ENCODE measurements at regions not wholly inside any gene's neighbourhood (a gene's known extent, or its start where the extent isn't known, plus 50 kb on each side); places are given as distances from the start of the nearest gene placed in this dataset.

- ATAC-seq (ENCODE audit: poor library complexity) = no peak
- no peak for DNase-seq
- intact Hi-C loops (cut with DNase I) = no loop called here
These were observed 69.0 kb upstream of the FAM169A start for GRCh38 chr5:74934949-74935751.

DNA sequence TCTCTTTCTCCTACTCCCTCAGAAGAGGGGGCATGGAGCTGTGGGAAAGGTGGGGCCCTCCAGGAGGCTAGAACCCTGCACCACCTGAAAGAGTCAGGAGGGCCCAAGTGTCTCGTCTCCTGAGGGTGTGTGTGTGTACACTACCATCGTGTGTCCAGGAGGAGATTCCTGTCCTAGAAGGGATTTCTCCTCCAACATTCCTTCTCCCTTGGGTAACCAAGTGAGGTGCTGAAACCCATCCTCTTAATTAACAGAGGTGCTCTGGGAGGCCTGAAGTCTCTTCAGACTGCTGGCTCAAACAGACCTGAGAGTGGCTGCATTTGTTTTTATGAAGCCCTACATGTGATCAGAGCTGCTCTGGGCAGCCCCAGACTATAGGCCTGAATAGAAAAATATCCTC is 61.1 kb upstream of the FAM169A start:
- no peak for ATAC-seq (ENCODE audit: poor library complexity)
- intact Hi-C loops (cut with DNase I) = no loop called here

DNA sequence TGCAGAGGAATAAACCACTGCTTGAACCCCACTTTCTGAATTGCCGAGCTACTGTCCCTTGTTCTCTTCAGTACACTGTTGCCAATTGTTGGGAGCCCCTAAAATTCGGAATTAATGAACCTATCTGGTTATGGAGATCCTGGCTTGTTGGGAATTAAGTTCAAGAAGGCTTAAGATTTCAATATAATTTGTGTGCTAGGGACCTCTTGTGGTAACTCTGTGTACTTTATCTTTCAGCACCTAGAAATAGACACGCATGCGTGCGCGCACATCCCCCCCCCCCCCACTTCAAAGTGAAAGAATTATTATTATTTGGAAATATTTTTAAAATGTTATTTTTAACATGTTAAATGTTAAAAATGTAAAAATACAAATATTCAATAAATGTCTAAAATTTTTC is 53.3 kb upstream of the FAM169A start:
- DNase-seq (no peak), ATAC-seq (ENCODE audit: poor library complexity) (peak; percentile 71)
- intact Hi-C loops (cut with DNase I) = loop anchor here (2.0 to 10.0 kb wide), 3 partner anchors 153 to 1015 kb away; partner anchors contain the start of genes GFM2 and NSA2

More for the DNA sequence above, 61.1 kb upstream of the FAM169A start:
- no peak for DNase-seq

DNA sequence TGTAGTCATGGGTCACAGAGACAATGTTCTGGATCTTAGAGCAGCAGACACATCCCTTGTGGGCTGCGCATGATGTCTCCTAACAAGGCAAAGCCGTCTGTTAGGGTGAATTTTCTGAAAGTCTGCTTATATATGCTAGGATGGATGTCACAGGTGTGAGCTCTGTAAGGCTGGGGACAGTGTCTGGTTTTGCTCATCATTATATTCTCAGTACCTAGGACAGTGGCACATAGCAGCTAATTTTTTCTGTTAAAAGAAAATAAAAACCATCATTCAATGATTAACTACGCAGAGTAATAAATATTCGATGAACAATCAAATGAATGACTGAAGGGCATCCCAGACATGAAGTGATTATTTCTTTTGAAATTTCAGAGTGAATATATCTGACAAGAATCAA is 52.9 kb upstream of the FAM169A start:
- intact Hi-C loops (cut with DNase I) = loop anchor here (2.0 to 10.0 kb wide), 3 partner anchors 152 to 1014 kb away; partner anchors contain the start of genes GFM2 and NSA2
- ATAC-seq (ENCODE audit: poor library complexity) = no peak
- DNase-seq = no peak

- no peak for DNase-seq
- no peak for ATAC-seq (ENCODE audit: poor library complexity)
- intact Hi-C loops (cut with DNase I) = loop anchor here (2.0 to 10.0 kb wide), 3 partner anchors 151 to 1013 kb away; partner anchors contain the start of genes GFM2 and NSA2
These were observed 52.1 kb upstream of the FAM169A start for GRCh38 chr5:74918232-74918669.

- intact Hi-C loops (cut with DNase I) = loop anchor here (10.0 kb wide), 2 partner anchors 242 to 1012 kb away; no protein-coding TSS in a partner anchor
- ATAC-seq (ENCODE audit: poor library complexity) (no peak), DNase-seq (no peak)
These were observed 50.9 kb upstream of the FAM169A start for GRCh38 chr5:74916831-74917710.

Data from Right ventricle myocardium superior (tissue), 1 donor.